ENCODE measurements at regions not wholly inside any gene's neighbourhood (a gene's known extent, or its start where the extent isn't known, plus 50 kb on each side); places are given as distances from the start of the nearest gene placed in this dataset.

GRCh38 chrX:18003876-18004275 lies 142.8 kb upstream of the RAI2 start:
- ChIA-PET CTCF (no interaction called here), POLR2A (no interaction called here)
- TF ChIP-seq POLR2A (IDR thresholded peaks at IDR 0.05; ENCODE audit: low read depth, low read length) (no peak), MYC (IDR thresholded peaks at IDR 0.05; ENCODE audit: low read depth, low read length) (no peak), MAX (IDR thresholded peaks at IDR 0.05; ENCODE audit: insufficient read depth, insufficient read length) (no peak), JUN (IDR thresholded peaks at IDR 0.05; ENCODE audit: borderline replicate concordance, insufficient read depth, insufficient read length, low read depth) (no peak), EZH2 (IDR thresholded peaks at IDR 0.05; ENCODE audit: borderline replicate concordance, low read depth, low read length, severe bottlenecking) (no peak), GATA2 (IDR thresholded peaks at IDR 0.05; ENCODE audit: insufficient read depth, insufficient read length, low read depth, low read length) (no peak), FOS (IDR thresholded peaks at IDR 0.05; ENCODE audit: borderline replicate concordance, insufficient read depth, low read length) (no peak), POLR2AphosphoS5 (IDR thresholded peaks at IDR 0.05; ENCODE audit: insufficient read depth, low read depth, low read length) (no peak)
- TF ChIP-seq, protein P1, sequence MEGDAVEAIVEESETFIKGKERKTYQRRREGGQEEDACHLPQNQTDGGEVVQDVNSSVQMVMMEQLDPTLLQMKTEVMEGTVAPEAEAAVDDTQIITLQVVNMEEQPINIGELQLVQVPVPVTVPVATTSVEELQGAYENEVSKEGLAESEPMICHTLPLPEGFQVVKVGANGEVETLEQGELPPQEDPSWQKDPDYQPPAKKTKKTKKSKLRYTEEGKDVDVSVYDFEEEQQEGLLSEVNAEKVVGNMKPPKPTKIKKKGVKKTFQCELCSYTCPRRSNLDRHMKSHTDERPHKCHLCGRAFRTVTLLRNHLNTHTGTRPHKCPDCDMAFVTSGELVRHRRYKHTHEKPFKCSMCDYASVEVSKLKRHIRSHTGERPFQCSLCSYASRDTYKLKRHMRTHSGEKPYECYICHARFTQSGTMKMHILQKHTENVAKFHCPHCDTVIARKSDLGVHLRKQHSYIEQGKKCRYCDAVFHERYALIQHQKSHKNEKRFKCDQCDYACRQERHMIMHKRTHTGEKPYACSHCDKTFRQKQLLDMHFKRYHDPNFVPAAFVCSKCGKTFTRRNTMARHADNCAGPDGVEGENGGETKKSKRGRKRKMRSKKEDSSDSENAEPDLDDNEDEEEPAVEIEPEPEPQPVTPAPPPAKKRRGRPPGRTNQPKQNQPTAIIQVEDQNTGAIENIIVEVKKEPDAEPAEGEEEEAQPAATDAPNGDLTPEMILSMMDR (IDR thresholded peaks at IDR 0.05; ENCODE audit: extremely low read depth in 1 of 2, insufficient read depth in 1 of 2, low read depth in 1 of 2, low read length in 2 of 2): no peak
- DNase-seq (ENCODE audit: low read depth, low spot score) (no peak), FAIRE-seq (no peak)
- Histone ChIP-seq H3K4me3 (replicated peaks in 1 of 3; ENCODE audit: insufficient read depth in 1 of 3, low read depth in 1 of 3, low read length in 3 of 3) (no peak overlapping the region), H3K36me3 (ENCODE audit: control insufficient read depth in 2 of 2, extremely low read depth in 1 of 2, insufficient read depth in 2 of 2, low read length in 2 of 2) (no peaks in the 10 kb centered on the region), H2AFZ (ENCODE audit: low read depth, low read length) (no peak overlapping the region), H3K4me2 (ENCODE audit: insufficient read depth, low read length) (no peak overlapping the region), H3K79me2 (ENCODE audit: control insufficient read depth, insufficient read depth, low read length) (no peaks in the 10 kb centered on the region), H3K27ac (ENCODE audit: insufficient read depth, low read depth, low read length) (no peak overlapping the region), H3K27me3 (ENCODE audit: control insufficient read depth in 2 of 2, insufficient read depth in 2 of 2, low read length in 2 of 2) (no peaks in the 10 kb centered on the region), H3K9ac (replicated peaks; ENCODE audit: extremely low read depth, insufficient read depth, low read length) (no peak overlapping the region), H3K9me3 (replicated peaks; ENCODE audit: control insufficient read depth, insufficient read depth, low read length) (no peaks in the 10 kb centered on the region), H3K9me1 (replicated peaks; ENCODE audit: control insufficient read depth, extremely low read depth, insufficient read depth, low read length) (no peaks in the 10 kb centered on the region), H4K20me1 (replicated peaks; ENCODE audit: control insufficient read depth, extremely low read depth, insufficient read depth, low read length) (no peaks in the 10 kb centered on the region), H3K4me1 (ENCODE audit: control insufficient read depth, extremely low read depth, insufficient read depth, low read length) (no peaks in the 10 kb centered on the region)
- dilution Hi-C loops (cut with MboI; ENCODE audit: extremely low pct_ligation_motif_present, low sequenced_read_pairs): no loop called here
- intact Hi-C loops (cut with micrococcal nuclease): no loop called here
- no TSS peak for BruUV-seq (replicated peaks)

Measured in endothelial cell of umbilical vein (primary cell).